ENCODE measurements at regions not wholly inside any gene's neighbourhood (a gene's known extent, or its start where the extent isn't known, plus 50 kb on each side); places are given as distances from the start of the nearest gene placed in this dataset.

GRCh38 chr11:42049186-42049585 lies 589.7 kb upstream of the LRRC4C start:
- Histone ChIP-seq H4K20me1 (ENCODE audit: insufficient read depth, low read length) (no peaks in the 10 kb centered on the region), H3K9ac (ENCODE audit: insufficient read depth, low read length, poor library complexity, severe bottlenecking) (no peak overlapping the region), H3K4me1 (ENCODE audit: control insufficient read depth in 1 of 2, insufficient read depth in 2 of 2, low read length in 2 of 2) (no peaks in the 10 kb centered on the region), H3K27ac (ENCODE audit: low read depth in 1 of 2, low read length in 2 of 2) (no peak overlapping the region), H3K9me3 (replicated peaks in 1 of 2; ENCODE audit: control insufficient read depth in 1 of 2, insufficient read depth in 1 of 2, low read length in 2 of 2) (no peaks in the 10 kb centered on the region), H3K36me3 (replicated peaks in 1 of 2; ENCODE audit: control insufficient read depth in 1 of 2, insufficient read depth in 2 of 2, low read length in 2 of 2) (no peaks in the 10 kb centered on the region), H3K4me2 (replicated peaks; ENCODE audit: extremely low read depth, low read length, poor library complexity, severe bottlenecking) (no peak overlapping the region), H3K4me3 (replicated peaks in 1 of 3; ENCODE audit: low read depth in 2 of 3, low read length in 3 of 3) (no peak overlapping the region), H3K27me3 (ENCODE audit: control insufficient read depth in 2 of 2, insufficient read depth in 2 of 2, low read length in 2 of 2) (no peaks in the 10 kb centered on the region), H2AFZ (ENCODE audit: insufficient read depth, low read depth, low read length, poor library complexity, severe bottlenecking) (no peak overlapping the region), H3K79me2 (ENCODE audit: insufficient read depth, low read length) (no peaks in the 10 kb centered on the region)
- no peaks in the 10 kb centered on the region for H3K4me1 Mint-ChIP-seq
- H3K27ac Mint-ChIP-seq, result no peak overlapping the region
- no CpG with 5 or more reads among the region's 1 CpG for WGBS (ENCODE audit: insufficient coverage)
- no peak for TF ChIP-seq CTCF (IDR thresholded peaks at IDR 0.05)
- H3K9me3 Mint-ChIP-seq, result peaks cover 0 to 5% (median 3%) of the 10 kb centered on the region in 7 donors
- no peaks in the 10 kb centered on the region for H3K36me3 Mint-ChIP-seq
- H3K4me3 Mint-ChIP-seq, result no peak overlapping the region
- no peak for DNase-seq
- no peaks in the 10 kb centered on the region for H3K27me3 Mint-ChIP-seq (ENCODE audit: low read depth in 3 of 3)
- intact Hi-C loops (cut with micrococcal nuclease), result no loop called here

- no CpG with 5 or more reads among the region's 1 CpG for WGBS (ENCODE audit: insufficient coverage)
These were observed 590.2 kb upstream of the LRRC4C start for GRCh38 chr11:42049650-42050049.

More at GRCh38 chr11:42049650-42050049, 590.2 kb upstream of the LRRC4C start:
- Histone ChIP-seq H3K4me1 (ENCODE audit: control insufficient read depth in 1 of 2, insufficient read depth in 2 of 2, low read length in 2 of 2) (no peaks in the 10 kb centered on the region), H3K4me2 (replicated peaks; ENCODE audit: extremely low read depth, low read length, poor library complexity, severe bottlenecking) (no peak overlapping the region), H3K4me3 (replicated peaks in 1 of 3; ENCODE audit: low read depth in 2 of 3, low read length in 3 of 3) (no peak overlapping the region), H3K79me2 (ENCODE audit: insufficient read depth, low read length) (no peaks in the 10 kb centered on the region), H3K36me3 (replicated peaks in 1 of 2; ENCODE audit: control insufficient read depth in 1 of 2, insufficient read depth in 2 of 2, low read length in 2 of 2) (no peaks in the 10 kb centered on the region), H3K27me3 (ENCODE audit: control insufficient read depth in 2 of 2, insufficient read depth in 2 of 2, low read length in 2 of 2) (no peaks in the 10 kb centered on the region), H3K9ac (ENCODE audit: insufficient read depth, low read length, poor library complexity, severe bottlenecking) (no peak overlapping the region), H2AFZ (ENCODE audit: insufficient read depth, low read depth, low read length, poor library complexity, severe bottlenecking) (no peak overlapping the region), H3K27ac (ENCODE audit: low read depth in 1 of 2, low read length in 2 of 2) (no peak overlapping the region), H4K20me1 (ENCODE audit: insufficient read depth, low read length) (no peaks in the 10 kb centered on the region), H3K9me3 (replicated peaks in 1 of 2; ENCODE audit: control insufficient read depth in 1 of 2, insufficient read depth in 1 of 2, low read length in 2 of 2) (no peaks in the 10 kb centered on the region)
- Mint-ChIP-seq H3K36me3 (no peaks in the 10 kb centered on the region), H3K4me1 (no peaks in the 10 kb centered on the region), H3K9me3 (peaks cover 0 to 5% (median 3%) of the 10 kb centered on the region in 7 donors), H3K4me3 (no peak overlapping the region), H3K27me3 (ENCODE audit: low read depth in 3 of 3) (no peaks in the 10 kb centered on the region), H3K27ac (no peak overlapping the region)
- intact Hi-C loops (cut with micrococcal nuclease), result no loop called here
- DNase-seq, result no peak
- no peak for TF ChIP-seq CTCF (IDR thresholded peaks at IDR 0.05)
